ENCODE measurements at regions not wholly inside any gene's neighbourhood (a gene's known extent, or its start where the extent isn't known, plus 50 kb on each side); places are given as distances from the start of the nearest gene placed in this dataset.

DNA sequence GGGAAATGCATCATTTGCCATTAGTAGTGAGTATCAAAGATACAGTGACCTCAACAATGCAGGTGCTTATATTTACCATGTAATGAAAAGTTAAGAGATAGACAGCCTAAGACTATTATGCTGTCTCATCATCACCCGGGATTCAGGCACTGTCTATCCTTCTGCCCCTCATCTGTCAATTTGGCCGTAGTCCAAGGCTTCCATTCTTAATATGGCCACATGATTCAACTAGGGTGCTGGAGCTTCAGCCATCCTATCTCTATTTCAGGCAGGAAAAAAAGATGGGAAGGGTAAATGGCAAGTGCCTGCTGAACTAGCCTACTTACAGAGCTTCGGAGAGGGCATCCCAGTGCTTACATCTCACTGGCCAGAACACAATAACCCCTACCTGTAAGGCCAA is 196.7 kb upstream of the LNX1 start:
- no peak overlapping the region for H3K4me3 ChIP-seq (ENCODE audit: low read length)
- H3K27ac ChIP-seq (ENCODE audit: low read length) = no peak overlapping the region
- no peak for DNase-seq

GRCh38 chr4:53786632-53787031 is 195.3 kb upstream of the LNX1 start:
- Histone ChIP-seq H3K4me2 (ENCODE audit: low read depth, low read length) (no peak overlapping the region), H3K4me3 (ENCODE audit: low read length) (no peak overlapping the region), H3K27me3 (replicated peaks; ENCODE audit: insufficient read depth, low read length) (no peaks in the 10 kb centered on the region), H3K9me3 (replicated peaks; ENCODE audit: insufficient read depth, low read length) (no peaks in the 10 kb centered on the region), H3K79me2 (ENCODE audit: low read length) (no peaks in the 10 kb centered on the region), H3K27ac (ENCODE audit: low read length) (no peak overlapping the region), H3K36me3 (replicated peaks; ENCODE audit: insufficient read depth, low read length) (no peaks in the 10 kb centered on the region), H3F3A (ENCODE audit: insufficient read depth, low read length) (no peaks in the 10 kb centered on the region), H3K9me2 (replicated peaks; ENCODE audit: insufficient read depth, low read length) (no peaks in the 10 kb centered on the region), H2AFZ (ENCODE audit: low read length) (no peak overlapping the region), H3K9ac (ENCODE audit: low read length) (no peak overlapping the region), H4K20me1 (ENCODE audit: insufficient read depth, low read length) (no peaks in the 10 kb centered on the region), H3K4me1 (ENCODE audit: low read length) (no peaks in the 10 kb centered on the region)
- no peak for TF ChIP-seq CTCF (IDR thresholded peaks at IDR 0.05; ENCODE audit: low read length)
- no peak for TF ChIP-seq EZH2phosphoT487 (IDR thresholded peaks at IDR 0.05; ENCODE audit: low read length)
- DNase-seq = no peak

More for the DNA sequence above, 196.7 kb upstream of the LNX1 start:
- TF ChIP-seq CTCF (IDR thresholded peaks at IDR 0.05; ENCODE audit: low read length) (no peak), EZH2 (optimal IDR thresholded peaks at IDR 0.05; ENCODE audit: low read depth, low read length) (no peak), EZH2phosphoT487 (IDR thresholded peaks at IDR 0.05; ENCODE audit: low read length) (no peak)
- no peaks in the 10 kb centered on the region for H3K9me3 ChIP-seq (replicated peaks; ENCODE audit: insufficient read depth, low read length)
- no peaks in the 10 kb centered on the region for H3K79me2 ChIP-seq (ENCODE audit: low read length)
- no peak overlapping the region for H3K4me2 ChIP-seq (ENCODE audit: low read depth, low read length)
- H3K9me2 ChIP-seq (replicated peaks; ENCODE audit: insufficient read depth, low read length) = no peaks in the 10 kb centered on the region
- no peaks in the 10 kb centered on the region for H3F3A ChIP-seq (ENCODE audit: insufficient read depth, low read length)
- no peak overlapping the region for H2AFZ ChIP-seq (ENCODE audit: low read length)
- no peaks in the 10 kb centered on the region for H3K27me3 ChIP-seq (replicated peaks; ENCODE audit: insufficient read depth, low read length)
- H3K36me3 ChIP-seq (replicated peaks; ENCODE audit: insufficient read depth, low read length) = no peaks in the 10 kb centered on the region
- no peak overlapping the region for H3K9ac ChIP-seq (ENCODE audit: low read length)
- no peaks in the 10 kb centered on the region for H4K20me1 ChIP-seq (ENCODE audit: insufficient read depth, low read length)
- no peaks in the 10 kb centered on the region for H3K4me1 ChIP-seq (ENCODE audit: low read length)

DNA sequence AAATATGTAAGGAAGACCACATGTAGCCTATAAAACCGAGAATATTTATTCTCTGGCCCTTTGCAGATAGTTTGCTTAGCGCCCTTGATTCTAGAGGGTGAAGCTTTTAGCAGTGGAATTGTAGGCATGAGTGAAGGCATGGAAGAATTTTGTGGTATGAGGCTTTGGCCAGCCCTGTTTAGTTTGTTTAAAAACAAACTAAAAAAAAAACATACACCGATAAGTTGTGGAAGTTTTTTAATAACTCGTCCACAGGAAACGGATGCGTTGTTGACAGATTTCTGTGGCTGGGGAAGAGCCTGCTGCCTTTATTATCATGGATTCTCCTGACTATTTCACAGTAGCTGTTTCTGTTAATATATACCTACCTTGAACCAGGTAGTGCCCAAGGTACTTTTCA is 194.7 kb upstream of the LNX1 start:
- H3K4me3 ChIP-seq (ENCODE audit: low read length) = no peak overlapping the region
- no peaks in the 10 kb centered on the region for H3K9me2 ChIP-seq (replicated peaks; ENCODE audit: insufficient read depth, low read length)
- no peaks in the 10 kb centered on the region for H3K4me1 ChIP-seq (ENCODE audit: low read length)
- H3K36me3 ChIP-seq (replicated peaks; ENCODE audit: insufficient read depth, low read length) = no peaks in the 10 kb centered on the region
- H3K27ac ChIP-seq (ENCODE audit: low read length) = no peak overlapping the region
- no peak overlapping the region for H2AFZ ChIP-seq (ENCODE audit: low read length)
- H3K9me3 ChIP-seq (replicated peaks; ENCODE audit: insufficient read depth, low read length) = no peaks in the 10 kb centered on the region
- no peaks in the 10 kb centered on the region for H3K27me3 ChIP-seq (replicated peaks; ENCODE audit: insufficient read depth, low read length)
- H3K9ac ChIP-seq (ENCODE audit: low read length) = no peak overlapping the region
- H3K4me2 ChIP-seq (ENCODE audit: low read depth, low read length) = no peak overlapping the region
- no peaks in the 10 kb centered on the region for H3F3A ChIP-seq (ENCODE audit: insufficient read depth, low read length)
- H3K79me2 ChIP-seq (ENCODE audit: low read length) = no peaks in the 10 kb centered on the region
- DNase-seq = no peak
- no peaks in the 10 kb centered on the region for H4K20me1 ChIP-seq (ENCODE audit: insufficient read depth, low read length)
- TF ChIP-seq CTCF (IDR thresholded peaks at IDR 0.05; ENCODE audit: low read length) = no peak

DNA sequence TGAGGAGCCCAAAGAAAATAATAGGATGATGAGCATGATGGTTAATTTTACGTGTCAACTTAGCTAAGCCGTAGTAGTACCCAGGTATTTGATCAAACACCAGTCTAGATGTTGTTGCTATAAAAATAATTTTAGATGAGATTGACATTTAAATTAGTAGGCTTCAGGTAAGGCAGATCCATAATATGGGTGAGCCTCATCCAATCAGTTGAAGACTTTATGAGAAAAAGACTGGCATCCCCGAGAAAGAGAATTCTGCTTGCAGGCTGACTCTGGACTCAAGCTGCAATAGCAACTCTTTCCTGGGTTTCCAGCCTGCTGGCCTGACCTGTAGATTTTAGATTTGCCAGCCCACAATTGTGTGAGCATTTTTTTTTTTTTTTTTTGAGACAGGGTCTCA is 192.8 kb upstream of the LNX1 start:
- H3K4me3 ChIP-seq (ENCODE audit: low read length) = no peak overlapping the region
- H3K79me2 ChIP-seq (ENCODE audit: low read length) = no peaks in the 10 kb centered on the region
- H3K27ac ChIP-seq (ENCODE audit: low read length) = no peak overlapping the region
- H4K20me1 ChIP-seq (ENCODE audit: insufficient read depth, low read length) = no peaks in the 10 kb centered on the region
- H3K9me3 ChIP-seq (replicated peaks; ENCODE audit: insufficient read depth, low read length) = no peaks in the 10 kb centered on the region
- no peak overlapping the region for H3K9ac ChIP-seq (ENCODE audit: low read length)
- no peak for TF ChIP-seq EZH2 (optimal IDR thresholded peaks at IDR 0.05; ENCODE audit: low read depth, low read length)
- no peak for TF ChIP-seq CTCF (IDR thresholded peaks at IDR 0.05; ENCODE audit: low read length)
- no peak for TF ChIP-seq EZH2phosphoT487 (IDR thresholded peaks at IDR 0.05; ENCODE audit: low read length)
- no peaks in the 10 kb centered on the region for H3K27me3 ChIP-seq (replicated peaks; ENCODE audit: insufficient read depth, low read length)
- H3K36me3 ChIP-seq (replicated peaks; ENCODE audit: insufficient read depth, low read length) = no peaks in the 10 kb centered on the region
- H3F3A ChIP-seq (ENCODE audit: insufficient read depth, low read length) = no peaks in the 10 kb centered on the region
- no peak overlapping the region for H3K4me2 ChIP-seq (ENCODE audit: low read depth, low read length)
- H3K9me2 ChIP-seq (replicated peaks; ENCODE audit: insufficient read depth, low read length) = no peaks in the 10 kb centered on the region
- no peak overlapping the region for H2AFZ ChIP-seq (ENCODE audit: low read length)
- no peak for DNase-seq
- H3K4me1 ChIP-seq (ENCODE audit: low read length) = no peaks in the 10 kb centered on the region
